ENCODE measurements at regions not wholly inside any gene's neighbourhood (a gene's known extent, or its start where the extent isn't known, plus 50 kb on each side); places are given as distances from the start of the nearest gene placed in this dataset.
"Not testable (repeated sequence)": the region's sequence is repeated elsewhere in the genome, so short reads cannot be mapped to it uniquely, and the experiment has no call there.

- TF ChIP-seq CTCF (IDR thresholded peaks at IDR 0.05; ENCODE audit: low read depth, low read length) = no peak
- TF ChIP-seq EZH2phosphoT487 (IDR thresholded peaks at IDR 0.05; ENCODE audit: low read depth) = no peak
- Histone ChIP-seq H3K4me2 (ENCODE audit: low read length) (no peak overlapping the region), H3K4me1 (ENCODE audit: low read length) (no peaks in the 10 kb centered on the region), H3K36me3 (replicated peaks; ENCODE audit: low read depth, low read length) (no peaks in the 10 kb centered on the region), H3K27me3 (ENCODE audit: low read depth, low read length) (no peaks in the 10 kb centered on the region), H4K20me1 (ENCODE audit: insufficient read depth, low read length) (no peaks in the 10 kb centered on the region), H3K4me3 (ENCODE audit: low read length) (no peak overlapping the region), H3K9ac (ENCODE audit: low read length) (no peak overlapping the region), H3K27ac (ENCODE audit: low read length) (no peak overlapping the region), H2AFZ (ENCODE audit: low read depth, low read length) (no peak overlapping the region), H3K9me3 (ENCODE audit: insufficient read depth, low read length) (no peaks in the 10 kb centered on the region), H3K79me2 (ENCODE audit: low read length) (no peaks in the 10 kb centered on the region)
These were observed 89.7 kb upstream of the ANTXRL start for GRCh38 chr10:46197050-46197449.

GRCh38 chr10:46198516-46198915, 88.3 kb upstream of the ANTXRL start:
- no peak overlapping the region for H3K4me3 ChIP-seq (ENCODE audit: low read length)
- H3K36me3 ChIP-seq (replicated peaks; ENCODE audit: low read depth, low read length) = no peaks in the 10 kb centered on the region
- H3K27ac ChIP-seq (ENCODE audit: low read length) = no peak overlapping the region
- no peak for TF ChIP-seq CTCF (IDR thresholded peaks at IDR 0.05; ENCODE audit: low read depth, low read length)
- TF ChIP-seq EZH2phosphoT487 (IDR thresholded peaks at IDR 0.05; ENCODE audit: low read depth) = no peak
- H3K27me3 ChIP-seq (ENCODE audit: low read depth, low read length) = no peaks in the 10 kb centered on the region
- no peaks in the 10 kb centered on the region for H3K79me2 ChIP-seq (ENCODE audit: low read length)
- H3K4me1 ChIP-seq (ENCODE audit: low read length) = no peaks in the 10 kb centered on the region
- no peak overlapping the region for H3K9ac ChIP-seq (ENCODE audit: low read length)
- H3K9me3 ChIP-seq (ENCODE audit: insufficient read depth, low read length) = no peaks in the 10 kb centered on the region
- no peaks in the 10 kb centered on the region for H4K20me1 ChIP-seq (ENCODE audit: insufficient read depth, low read length)
- H3K4me2 ChIP-seq (ENCODE audit: low read length) = no peak overlapping the region
- H2AFZ ChIP-seq (ENCODE audit: low read depth, low read length) = no peak overlapping the region

GRCh38 chr10:46202405-46202804, 84.4 kb upstream of the ANTXRL start:
- not testable (repeated sequence) for H3K9ac ChIP-seq (ENCODE audit: low read length); H3K79me2 ChIP-seq (ENCODE audit: low read length); H4K20me1 ChIP-seq (ENCODE audit: insufficient read depth, low read length); H3K9me3 ChIP-seq (ENCODE audit: insufficient read depth, low read length); H3K4me2 ChIP-seq (ENCODE audit: low read length); H3K36me3 ChIP-seq (replicated peaks; ENCODE audit: low read depth, low read length); H2AFZ ChIP-seq (ENCODE audit: low read depth, low read length); H3K4me3 ChIP-seq (ENCODE audit: low read length); H3K27ac ChIP-seq (ENCODE audit: low read length); H3K27me3 ChIP-seq (ENCODE audit: low read depth, low read length); H3K4me1 ChIP-seq (ENCODE audit: low read length)

GRCh38 chr10:46204482-46205102, 82.2 kb upstream of the ANTXRL start:
- not testable (repeated sequence) for H4K20me1 ChIP-seq (ENCODE audit: insufficient read depth, low read length); H2AFZ ChIP-seq (ENCODE audit: low read depth, low read length); H3K4me3 ChIP-seq (ENCODE audit: low read length); H3K4me2 ChIP-seq (ENCODE audit: low read length); H3K9ac ChIP-seq (ENCODE audit: low read length); H3K27me3 ChIP-seq (ENCODE audit: low read depth, low read length); H3K27ac ChIP-seq (ENCODE audit: low read length); H3K36me3 ChIP-seq (replicated peaks; ENCODE audit: low read depth, low read length); H3K4me1 ChIP-seq (ENCODE audit: low read length); H3K79me2 ChIP-seq (ENCODE audit: low read length); H3K9me3 ChIP-seq (ENCODE audit: insufficient read depth, low read length)

GRCh38 chr10:46210427-46210826, 76.4 kb upstream of the ANTXRL start:
- not testable (repeated sequence) for H4K20me1 ChIP-seq (ENCODE audit: insufficient read depth, low read length); H3K79me2 ChIP-seq (ENCODE audit: low read length); H3K4me1 ChIP-seq (ENCODE audit: low read length); H3K9ac ChIP-seq (ENCODE audit: low read length); H3K4me3 ChIP-seq (ENCODE audit: low read length); H3K4me2 ChIP-seq (ENCODE audit: low read length); H3K27ac ChIP-seq (ENCODE audit: low read length); H2AFZ ChIP-seq (ENCODE audit: low read depth, low read length); H3K9me3 ChIP-seq (ENCODE audit: insufficient read depth, low read length); H3K27me3 ChIP-seq (ENCODE audit: low read depth, low read length); H3K36me3 ChIP-seq (replicated peaks; ENCODE audit: low read depth, low read length)
